Endothelial cell of umbilical vein (primary cell): ENCODE measurements at regions not wholly inside any gene's neighbourhood (a gene's known extent, or its start where the extent isn't known, plus 50 kb on each side); places are given as distances from the start of the nearest gene placed in this dataset.

Experiments used
- CTCF ChIP-seq, 2 donors: IDR thresholded peaks; 1 replicate in 1 of 2; 2 replicates in 1 of 2; pipeline ENCODE4 v1.5.1; 2011; ENCODE audit warnings: low read length in 2 of 2, mild to moderate bottlenecking in 2 of 2, moderate library complexity in 2 of 2, control low read depth in 1 of 2, inconsistent platforms in 1 of 2, low read depth in 1 of 2; ENCODE audit not compliant: insufficient read depth in 1 of 2; ENCODE audit errors: extremely low read depth in 1 of 2
- EZH2 ChIP-seq: IDR thresholded peaks from 2 replicates; pipeline ENCODE4 v1.6.1; 2012; ENCODE audit warnings: borderline replicate concordance, low read depth, mild to moderate bottlenecking, moderate library complexity, low read length, inconsistent platforms; ENCODE audit not compliant: severe bottlenecking
- MAX ChIP-seq: IDR thresholded peaks from 2 replicates; pipeline ENCODE4 v1.6.1; 2011; ENCODE audit not compliant: insufficient read depth, insufficient read length
- MYC ChIP-seq: IDR thresholded peaks from one replicate; pipeline ENCODE4 v1.6.1; 2011; ENCODE audit warnings: mild to moderate bottlenecking, low read depth, low read length
- POLR2A ChIP-seq: IDR thresholded peaks from 2 replicates; pipeline ENCODE4 v1.6.1; 2012; ENCODE audit warnings: low read depth, mild to moderate bottlenecking, control low read depth, low read length
- POLR2AphosphoS5 ChIP-seq: IDR thresholded peaks from 2 replicates; pipeline ENCODE4 v1.6.1; 2012; ENCODE audit warnings: low read depth, mild to moderate bottlenecking, control low read depth, low read length, moderate library complexity; ENCODE audit not compliant: insufficient read depth

GRCh38 chr18:55078303-55078932 lies 119.2 kb upstream of the CCDC68 start:
- no peak for TF ChIP-seq POLR2AphosphoS5
- no peak for TF ChIP-seq POLR2A
- no peak for TF ChIP-seq EZH2
- TF ChIP-seq CTCF (IDR thresholded peaks at IDR 0.05; ENCODE audit: extremely low read depth in 1 of 2, insufficient read depth in 1 of 2, low read depth in 1 of 2, low read length in 2 of 2) = no peak
- no peak for TF ChIP-seq MAX
- TF ChIP-seq MYC = no peak
